HFFc6 (cell line): ENCODE measurements at regions not wholly inside any gene's neighbourhood (a gene's known extent, or its start where the extent isn't known, plus 50 kb on each side); places are given as distances from the start of the nearest gene placed in this dataset.
"Not testable (repeated sequence)": the region's sequence is repeated elsewhere in the genome, so short reads cannot be mapped to it uniquely, and the experiment has no call there.

Experiments
- DNase-seq: peaks from one replicate; pipeline ENCODE4 v3.0.0-alpha.2; 2018
- H3K27ac Mint-ChIP-seq: 2 replicates; pipeline ENCODE4 v1.8.0; 2020; ENCODE audit warnings: mild to moderate bottlenecking, mixed read lengths
- H3K27me3 Mint-ChIP-seq: 2 replicates; pipeline ENCODE4 v1.8.0; 2021; ENCODE audit warnings: mild to moderate bottlenecking, moderate library complexity, mixed read lengths; ENCODE audit not compliant: insufficient read depth
- H3K36me3 Mint-ChIP-seq: 2 replicates; pipeline ENCODE4 v1.8.0; 2021; ENCODE audit warnings: low read depth, mixed read lengths
- H3K4me1 Mint-ChIP-seq: 2 replicates; pipeline ENCODE4 v1.8.0; 2020; ENCODE audit warnings: low read depth, mixed read lengths
- H3K4me3 Mint-ChIP-seq: 2 replicates; pipeline ENCODE4 v1.8.0; 2020; ENCODE audit warnings: mild to moderate bottlenecking, moderate library complexity, mixed read lengths
- H3K9me3 Mint-ChIP-seq: 2 replicates; pipeline ENCODE4 v1.8.0; 2020; ENCODE audit warnings: mild to moderate bottlenecking, mixed read lengths
- CTCF ChIP-seq: fragments of 200-600 bp; sonication (generic); IDR thresholded peaks from 2 replicates; pipeline ENCODE4 v1.5.0; 2021; ENCODE audit warnings: antibody characterized with exemption, mild to moderate bottlenecking

DNA sequence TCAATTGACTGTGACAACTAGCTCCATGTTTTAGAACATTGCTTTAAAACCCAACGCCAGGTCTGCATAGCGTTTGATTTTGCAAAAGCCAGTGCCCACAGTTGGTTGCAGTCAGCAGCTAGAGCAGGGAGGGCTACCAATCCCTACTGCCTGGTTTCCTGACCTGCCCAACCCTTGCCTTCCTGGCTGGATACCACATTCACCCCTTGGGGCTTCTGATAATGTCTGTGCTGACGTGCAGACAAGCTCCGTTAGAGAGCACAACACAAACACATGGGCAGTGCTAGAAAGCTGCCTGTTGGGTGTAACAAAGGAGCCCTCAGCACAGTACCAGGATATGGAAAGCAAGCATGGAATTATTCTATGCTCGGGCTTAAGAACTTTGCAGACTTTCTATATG, 71.4 kb upstream of the THSD7B start:
- Mint-ChIP-seq H3K9me3 (peaks cover 45% of the 10 kb centered on the region), H3K4me1 (no peaks in the 10 kb centered on the region), H3K27ac (no peak overlapping the region), H3K27me3 (no peaks in the 10 kb centered on the region), H3K4me3 (no peak overlapping the region), H3K36me3 (no peaks in the 10 kb centered on the region)
- no peak for DNase-seq
- no peak for TF ChIP-seq CTCF

- not testable (repeated sequence) for H3K4me1 Mint-ChIP-seq, H3K36me3 Mint-ChIP-seq, H3K27me3 Mint-ChIP-seq, H3K27ac Mint-ChIP-seq, DNase-seq, H3K4me3 Mint-ChIP-seq
- peaks cover 35% of the 10 kb centered on the region for H3K9me3 Mint-ChIP-seq
Measured at GRCh38 chr2:136680079-136680478, 85.3 kb upstream of the THSD7B start.

DNA sequence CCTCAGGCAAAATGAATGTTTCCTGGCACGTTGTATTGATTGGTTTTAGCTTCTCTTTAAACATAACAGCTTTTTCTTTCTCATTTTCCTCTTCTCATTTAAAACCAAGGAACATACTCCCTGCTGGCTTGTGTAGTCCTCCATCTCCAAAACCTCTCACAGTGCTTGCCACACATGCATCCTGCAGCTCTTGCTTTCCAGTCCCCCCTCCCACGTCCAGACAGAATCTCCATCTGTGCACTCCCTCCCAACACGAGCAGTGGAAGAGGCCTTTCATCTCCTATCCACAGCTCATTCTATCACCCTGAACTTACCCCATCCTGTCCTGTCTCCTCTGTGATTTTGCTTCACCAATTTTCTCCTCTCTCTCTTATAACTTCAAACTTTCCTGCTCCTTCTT, 99.6 kb upstream of the THSD7B start:
- no peak for DNase-seq
- peaks cover 26% of the 10 kb centered on the region for H3K9me3 Mint-ChIP-seq
- H3K4me3 Mint-ChIP-seq, result no peak overlapping the region
- no peaks in the 10 kb centered on the region for H3K4me1 Mint-ChIP-seq
- H3K27me3 Mint-ChIP-seq, result no peaks in the 10 kb centered on the region
- no peaks in the 10 kb centered on the region for H3K36me3 Mint-ChIP-seq
- H3K27ac Mint-ChIP-seq, result no peak overlapping the region
- no peak for TF ChIP-seq CTCF

GRCh38 chr2:136664713-136665405, 100.5 kb upstream of the THSD7B start:
- H3K4me1 Mint-ChIP-seq, result no peaks in the 10 kb centered on the region
- no peak for TF ChIP-seq CTCF
- peaks cover 18% of the 10 kb centered on the region for H3K9me3 Mint-ChIP-seq
- no peak overlapping the region for H3K27ac Mint-ChIP-seq
- no peaks in the 10 kb centered on the region for H3K27me3 Mint-ChIP-seq
- no peaks in the 10 kb centered on the region for H3K36me3 Mint-ChIP-seq
- no peak overlapping the region for H3K4me3 Mint-ChIP-seq
- no peak for DNase-seq

GRCh38 chr2:136658201-136658600, 107.1 kb upstream of the THSD7B start:
- TF ChIP-seq CTCF, result no peak
- no peak for DNase-seq
- no peaks in the 10 kb centered on the region for H3K4me1 Mint-ChIP-seq
- H3K36me3 Mint-ChIP-seq, result no peaks in the 10 kb centered on the region
- H3K27ac Mint-ChIP-seq, result no peak overlapping the region
- H3K27me3 Mint-ChIP-seq, result no peaks in the 10 kb centered on the region; the same call in 1 of the 2 replicates
- H3K9me3 Mint-ChIP-seq, result peaks cover 54% of the 10 kb centered on the region
- H3K4me3 Mint-ChIP-seq, result no peak overlapping the region

- TF ChIP-seq CTCF, result no peak
- Mint-ChIP-seq H3K36me3 (no peaks in the 10 kb centered on the region), H3K27me3 (no peaks in the 10 kb centered on the region; the same call in 1 of the 2 replicates), H3K9me3 (peaks cover 48% of the 10 kb centered on the region), H3K4me1 (no peaks in the 10 kb centered on the region), H3K4me3 (no peak overlapping the region), H3K27ac (no peak overlapping the region)
- DNase-seq, result no peak
Measured at GRCh38 chr2:136653861-136654260, 111.5 kb upstream of the THSD7B start.
